NCI-H748 treated with DMSO at 0.1 percent for 48 hours (cell line): ENCODE measurements at regions not wholly inside any gene's neighbourhood (a gene's known extent, or its start where the extent isn't known, plus 50 kb on each side); places are given as distances from the start of the nearest gene placed in this dataset.
A peak's percentile ranks its signal among the peaks of the same experiment; 100 is the strongest.

Source experiments
- DNase-seq: peaks from one replicate; lab custom pipeline; 2025; lab: John Stamatoyannopoulos, UW

DNA sequence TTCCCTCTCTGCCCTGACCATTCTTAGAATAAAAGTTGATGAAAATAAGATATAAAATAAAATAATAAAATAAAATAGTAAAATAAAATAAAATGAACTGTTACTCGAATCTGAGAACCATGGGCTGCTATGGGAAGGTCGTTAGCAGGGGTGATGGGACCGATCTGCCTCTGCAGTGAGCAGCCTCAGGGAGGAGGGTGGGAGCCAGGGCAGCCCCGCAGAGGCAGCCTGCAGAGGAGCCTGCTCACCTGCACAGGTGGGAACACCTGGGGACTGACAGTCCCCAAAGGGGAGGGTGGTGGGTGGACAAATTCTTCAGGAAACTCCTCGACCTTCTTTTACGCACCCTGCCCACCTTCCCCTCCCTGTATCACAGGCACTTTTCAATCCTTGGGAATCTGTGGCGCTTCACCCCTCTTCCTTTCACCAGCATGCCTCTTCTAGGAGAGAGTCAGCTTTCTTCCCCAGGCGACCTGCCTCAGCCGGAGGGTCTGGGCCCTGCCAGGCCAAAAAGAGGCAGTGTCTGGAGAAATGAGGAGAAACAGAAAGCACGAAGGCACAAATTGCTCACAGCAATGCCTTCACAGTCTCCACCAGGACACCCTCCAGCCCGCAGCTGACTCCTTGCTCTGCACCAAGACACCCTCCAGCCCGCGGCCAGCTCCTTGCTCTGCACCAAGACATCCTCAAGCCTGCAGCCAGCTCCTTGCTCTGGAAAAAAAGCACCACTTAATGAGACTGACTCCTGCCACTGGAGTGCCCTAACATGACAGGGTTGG, 368.4 kb upstream of the SHH start:
- no peak for DNase-seq

DNA sequence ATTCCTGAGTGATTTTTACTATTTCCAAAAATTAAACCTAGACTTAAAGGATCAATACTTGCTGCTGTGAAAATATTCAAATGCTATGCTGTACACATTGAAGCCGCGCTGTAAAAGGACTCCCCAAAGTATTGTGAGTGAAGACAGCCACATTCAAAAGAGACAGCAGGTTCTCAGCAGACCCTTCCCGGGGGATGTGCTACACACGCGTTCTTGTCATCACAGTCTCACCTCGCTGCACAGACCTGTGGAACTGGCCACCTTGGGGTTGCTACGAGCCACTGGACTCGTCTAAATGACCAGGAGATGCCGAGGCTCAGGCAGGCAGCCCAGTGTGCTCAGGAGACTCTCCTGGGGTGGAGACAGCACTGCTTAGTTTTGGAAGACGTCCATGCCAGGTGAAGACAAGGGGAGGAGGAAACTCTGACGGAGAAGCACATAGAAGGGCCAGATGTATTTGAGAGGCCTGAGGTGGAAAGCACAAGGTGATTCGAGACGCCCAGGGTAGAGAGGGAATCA, 367.7 kb upstream of the SHH start:
- DNase-seq = no peak

DNA sequence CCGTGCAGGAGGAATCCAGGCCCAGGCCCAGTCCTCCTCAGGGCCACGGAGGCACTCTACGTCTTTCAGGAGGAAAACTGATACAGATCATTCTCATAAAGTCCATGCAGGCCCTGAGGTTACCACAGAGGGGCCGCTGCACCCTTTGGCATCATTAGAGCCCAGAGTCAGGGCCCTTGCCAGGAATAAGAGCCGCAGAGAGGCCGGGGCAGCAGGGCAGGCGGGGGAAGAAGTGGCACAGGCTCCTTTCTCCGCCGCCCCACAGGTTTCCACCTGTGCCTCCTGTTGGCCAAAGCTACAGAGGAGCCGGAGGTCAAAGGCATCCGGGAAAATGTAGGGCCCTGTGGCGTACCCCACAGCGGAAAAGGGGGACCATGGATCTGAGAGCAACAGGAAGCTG, 366.6 kb upstream of the SHH start:
- no peak for DNase-seq

DNA sequence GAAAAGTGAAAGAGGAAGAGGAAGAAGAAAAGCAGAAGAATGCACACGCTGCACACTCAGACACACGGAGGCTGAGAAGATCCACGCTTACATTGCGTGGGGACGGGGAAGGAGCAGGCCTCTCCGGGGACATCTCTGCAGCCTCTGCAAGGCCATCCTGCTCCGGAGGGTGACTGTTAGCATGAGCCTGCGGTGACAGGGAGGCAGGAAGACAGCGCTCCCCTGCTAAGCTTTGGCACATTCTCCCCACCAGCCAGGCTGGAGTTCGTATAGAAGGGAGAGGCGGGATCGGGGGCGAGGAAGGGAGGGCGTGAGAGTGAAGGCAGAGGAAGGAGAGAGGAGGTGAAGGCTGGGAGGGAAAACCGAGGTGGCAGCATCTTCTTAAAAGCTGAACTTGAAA, 366.0 kb upstream of the SHH start:
- DNase-seq = peak; percentile 34

DNA sequence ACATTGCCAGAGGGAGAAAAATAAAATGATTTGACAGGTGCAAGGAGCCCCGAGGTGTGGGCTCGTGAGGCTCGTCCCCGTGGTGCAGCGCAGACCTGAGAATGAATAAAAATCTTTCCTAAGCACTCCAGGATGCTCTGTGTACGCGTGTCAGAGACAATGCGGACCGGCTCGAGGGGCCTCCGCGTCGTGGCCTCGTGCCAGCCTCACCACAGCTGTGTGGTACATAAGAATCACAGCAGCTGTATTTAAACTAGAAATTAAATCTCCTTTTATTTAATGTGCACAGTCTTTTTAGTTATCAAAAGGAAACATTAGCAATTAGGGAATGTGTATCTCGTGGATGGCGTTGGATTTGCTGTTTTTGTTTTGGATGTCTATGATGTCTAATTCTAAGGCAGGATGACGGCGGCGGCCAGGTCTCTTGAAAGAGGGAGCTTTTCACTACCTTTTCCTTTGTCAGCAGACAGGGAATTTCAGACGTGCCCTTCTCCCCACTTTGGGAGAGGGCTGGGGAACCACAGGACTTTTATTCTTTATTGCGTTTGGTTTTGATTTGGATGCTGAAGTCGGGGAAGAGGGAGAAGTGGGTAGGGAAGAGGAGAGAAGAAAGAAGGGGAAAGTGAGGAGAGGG, 365.3 kb upstream of the SHH start:
- DNase-seq = peak; percentile 93

DNA sequence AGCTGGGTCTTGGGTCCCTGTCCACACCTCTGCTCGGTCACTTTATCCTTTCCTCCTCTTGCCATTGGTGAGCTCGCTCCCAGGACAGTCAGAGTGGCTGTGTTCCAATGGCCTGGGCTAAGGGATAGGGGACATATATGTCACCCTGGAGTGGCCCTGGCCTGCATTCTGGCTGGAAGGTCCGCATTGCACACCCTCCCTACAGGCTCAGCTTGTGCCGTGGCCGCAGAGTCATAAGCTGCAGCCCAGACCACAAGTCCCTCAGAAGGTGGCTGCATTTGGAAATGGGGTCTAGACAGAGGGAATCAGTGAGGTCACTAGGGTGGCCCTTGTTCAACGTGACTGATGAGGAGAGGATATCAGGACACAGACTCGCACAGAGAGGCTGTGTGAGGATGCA, 363.8 kb upstream of the SHH start:
- no peak for DNase-seq

DNA sequence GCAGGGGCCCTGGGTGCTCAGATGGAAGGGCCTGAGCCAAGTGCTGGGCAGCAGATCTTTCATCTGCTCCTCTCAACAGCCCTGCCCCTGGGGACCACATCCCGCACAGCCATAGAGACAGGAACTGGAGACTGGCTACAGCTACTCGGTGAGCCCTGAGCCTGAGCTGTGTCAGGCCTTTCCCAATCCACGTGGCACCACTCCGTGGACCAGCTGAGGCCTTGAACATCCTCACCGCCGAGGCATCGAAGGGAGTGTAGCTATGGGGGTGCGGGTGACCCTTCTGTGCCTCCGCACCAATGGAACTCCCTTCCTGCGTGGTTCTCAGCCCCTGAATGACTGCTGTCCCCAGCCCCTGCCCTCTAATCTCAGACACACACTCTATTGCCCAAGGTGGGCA, 362.7 kb upstream of the SHH start:
- DNase-seq = no peak

DNA sequence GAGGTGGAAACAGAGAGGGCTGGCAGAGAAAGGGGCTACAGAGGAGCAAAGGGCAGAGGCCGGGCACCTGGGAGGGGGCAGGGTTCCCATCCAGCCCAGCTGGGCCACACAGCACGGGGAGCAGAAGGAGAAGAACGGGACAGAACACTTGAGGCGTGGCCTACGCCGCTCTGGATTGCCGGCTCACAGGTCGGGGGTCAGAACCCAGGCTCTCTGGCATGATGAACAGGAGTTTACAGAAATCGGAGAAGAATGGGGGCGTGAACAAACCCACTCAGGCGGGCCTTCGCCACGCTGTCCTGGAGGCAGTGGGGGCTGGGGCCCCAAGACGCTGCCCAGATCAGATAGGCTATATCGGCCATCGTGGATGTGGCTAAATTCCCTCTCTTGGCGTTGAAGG, 362.2 kb upstream of the SHH start:
- DNase-seq = no peak

DNA sequence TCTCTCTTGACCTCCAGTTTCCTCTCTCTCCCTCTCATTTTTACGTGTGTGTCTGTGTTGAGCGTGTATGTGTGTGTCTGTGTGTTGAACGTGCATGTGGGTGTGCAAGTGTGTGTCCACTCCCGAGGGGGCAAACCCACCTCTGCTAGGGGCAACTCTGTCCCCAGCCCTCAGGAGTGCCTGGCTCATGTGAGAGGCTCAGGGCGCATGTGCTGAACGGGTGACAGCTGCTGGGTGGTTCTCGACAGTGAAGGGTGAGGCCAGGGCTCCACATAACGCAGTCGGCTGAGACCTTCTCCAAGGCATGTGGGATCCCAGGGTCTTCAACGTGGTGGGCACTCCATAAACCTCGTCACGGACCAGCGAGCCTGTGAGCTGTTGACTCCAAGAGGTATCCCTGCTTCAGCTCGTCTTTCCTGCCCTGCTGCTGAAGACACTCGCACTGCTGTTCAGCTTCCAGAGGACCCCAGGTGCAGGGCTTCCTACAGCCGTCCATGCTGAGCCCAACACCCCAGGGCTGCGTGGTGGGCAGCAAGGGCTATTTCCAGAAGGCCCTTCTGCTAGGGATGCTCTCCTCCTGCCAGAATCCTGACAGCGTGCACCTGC, 361.6 kb upstream of the SHH start:
- DNase-seq = no peak

DNA sequence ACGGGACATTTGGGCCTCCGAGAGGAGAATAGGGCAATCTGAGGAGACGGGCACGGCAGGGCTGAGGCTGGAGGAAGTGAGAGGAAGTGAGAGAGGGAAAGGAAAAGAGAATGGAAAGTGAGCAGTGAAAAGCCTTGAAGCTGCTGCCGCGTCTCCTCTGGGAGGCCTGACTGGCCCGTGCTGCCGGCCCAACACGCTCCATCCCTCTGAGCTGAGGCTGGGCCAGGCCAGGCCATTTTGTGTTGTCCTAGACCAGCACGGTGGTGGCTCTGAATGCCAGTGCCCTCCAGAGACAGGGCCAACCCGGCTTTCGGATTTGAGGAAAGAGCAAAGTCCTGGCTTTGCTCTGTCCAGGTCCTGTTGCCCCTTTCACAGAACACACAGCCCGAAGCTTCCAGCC, 361.1 kb upstream of the SHH start:
- no peak for DNase-seq

DNA sequence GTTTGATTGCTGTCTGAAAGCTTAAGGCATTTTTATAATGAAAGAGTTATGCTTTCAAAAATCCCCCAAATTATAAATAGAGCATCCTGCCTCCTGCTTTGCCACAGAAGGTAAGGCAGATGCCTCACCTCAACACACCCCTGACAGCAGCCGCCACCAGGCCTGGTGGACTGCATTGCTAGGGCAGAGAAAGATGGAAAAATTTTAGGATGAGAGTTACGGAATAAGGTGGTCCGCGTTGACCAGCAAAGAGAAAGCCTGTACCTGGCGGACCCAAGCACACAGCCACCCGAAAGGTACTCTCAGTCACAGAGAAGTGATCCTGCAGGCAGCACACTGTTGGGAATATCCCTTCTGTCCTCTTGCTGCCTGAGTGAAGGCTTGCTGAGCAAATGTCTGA, 360.4 kb upstream of the SHH start:
- no peak for DNase-seq

DNA sequence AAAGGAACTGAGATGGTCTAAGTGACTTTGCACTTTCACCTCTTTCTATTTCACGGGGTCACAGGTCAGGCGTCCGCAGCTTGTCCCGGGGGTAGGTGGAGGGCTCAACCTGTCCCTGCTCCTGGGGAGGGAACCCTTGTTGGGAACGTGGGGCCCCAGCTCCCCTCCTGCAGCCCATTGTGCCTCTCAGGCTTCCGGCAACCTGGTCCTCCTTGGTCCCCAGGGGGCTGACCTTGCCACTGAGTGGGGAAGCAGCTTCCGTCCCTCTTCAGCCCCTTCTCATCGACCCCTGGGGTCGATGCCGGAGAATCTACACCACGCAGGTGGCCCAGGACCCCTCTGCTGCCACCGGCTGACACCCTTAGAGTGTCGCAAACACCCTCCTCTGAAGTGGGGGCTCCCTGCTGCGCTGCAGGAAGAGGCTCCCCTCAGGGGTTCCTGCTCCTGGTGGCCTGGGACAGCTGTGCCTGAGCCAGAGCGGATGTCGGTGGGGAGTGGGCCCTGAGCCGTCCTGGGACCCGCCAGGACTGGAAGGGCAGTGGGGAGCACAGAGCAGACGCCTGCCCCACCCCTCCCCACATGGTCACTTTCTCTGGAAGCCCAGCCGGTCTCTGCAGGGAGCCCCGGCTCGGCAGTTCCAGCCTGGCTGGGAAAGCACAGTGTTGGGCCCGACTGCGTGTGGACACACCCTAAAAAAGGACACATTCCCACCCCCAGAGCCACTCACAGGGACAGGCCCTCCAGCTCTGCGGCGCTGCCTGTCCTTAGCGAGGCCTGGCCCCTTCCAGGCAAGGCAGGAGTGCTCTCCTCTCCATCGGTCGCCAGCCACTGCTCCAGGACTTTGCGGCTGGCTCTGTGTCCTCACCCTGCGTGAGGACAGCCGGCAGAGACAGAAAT, 357.5 kb upstream of the SHH start:
- DNase-seq = no peak

DNA sequence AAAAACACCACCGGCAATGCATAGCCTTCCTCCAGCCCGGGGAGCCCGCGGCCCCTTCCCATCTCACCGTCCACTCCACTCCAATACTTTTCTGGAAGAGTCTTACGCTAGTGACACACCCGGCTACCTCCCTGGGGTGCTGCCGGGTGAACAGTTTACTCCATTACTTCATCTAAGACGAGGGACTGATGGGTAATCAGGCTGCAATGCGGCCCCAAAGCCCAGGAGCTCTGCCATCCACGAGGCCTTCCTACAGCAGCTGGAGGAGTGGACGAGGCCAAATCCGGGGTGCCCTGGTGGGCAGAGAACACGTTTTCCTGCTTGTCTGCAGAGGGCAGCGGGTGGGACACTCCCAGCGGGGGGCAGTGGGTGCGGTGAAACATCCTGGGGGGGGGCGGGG, 356.2 kb upstream of the SHH start:
- DNase-seq = no peak

DNA sequence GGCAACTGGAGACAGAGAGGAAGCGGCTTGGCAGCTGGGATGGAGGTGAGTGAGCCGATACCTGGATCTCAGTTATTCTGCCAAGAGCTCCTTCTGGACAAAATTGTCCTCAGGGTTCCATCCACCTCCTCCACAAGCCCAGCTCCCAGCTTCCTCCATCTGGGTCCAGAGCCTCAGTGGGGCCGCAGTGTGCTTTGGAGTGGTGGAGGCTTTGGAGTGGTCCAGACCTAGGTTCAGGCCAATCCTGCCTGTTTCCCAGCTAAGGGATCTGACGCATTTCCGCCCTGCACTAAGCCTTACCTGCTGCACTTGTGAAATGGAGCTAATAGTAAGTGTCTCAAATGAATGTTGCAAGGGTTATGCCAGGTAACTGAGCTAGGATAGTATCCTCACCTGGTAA, 355.7 kb upstream of the SHH start:
- no peak for DNase-seq

DNA sequence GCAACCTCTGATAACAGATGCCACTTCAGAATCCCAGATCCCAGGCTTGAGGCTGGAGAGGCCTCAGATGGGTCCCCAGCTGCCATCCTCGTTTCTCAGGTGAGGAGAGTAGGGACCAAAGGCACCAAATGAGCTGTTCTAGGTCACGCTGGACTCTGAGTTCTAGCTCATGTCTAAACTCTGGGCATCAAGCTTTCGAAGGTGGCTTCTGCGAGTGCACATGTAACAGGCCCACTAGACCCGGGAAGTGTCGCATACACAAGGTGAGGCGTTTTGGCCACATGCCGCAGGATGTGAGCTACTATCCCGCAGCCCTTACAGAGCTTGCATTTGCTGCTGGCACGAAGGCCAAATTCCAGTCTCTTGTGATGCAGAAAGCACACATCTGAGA, 355.1 kb upstream of the SHH start:
- no peak for DNase-seq

DNA sequence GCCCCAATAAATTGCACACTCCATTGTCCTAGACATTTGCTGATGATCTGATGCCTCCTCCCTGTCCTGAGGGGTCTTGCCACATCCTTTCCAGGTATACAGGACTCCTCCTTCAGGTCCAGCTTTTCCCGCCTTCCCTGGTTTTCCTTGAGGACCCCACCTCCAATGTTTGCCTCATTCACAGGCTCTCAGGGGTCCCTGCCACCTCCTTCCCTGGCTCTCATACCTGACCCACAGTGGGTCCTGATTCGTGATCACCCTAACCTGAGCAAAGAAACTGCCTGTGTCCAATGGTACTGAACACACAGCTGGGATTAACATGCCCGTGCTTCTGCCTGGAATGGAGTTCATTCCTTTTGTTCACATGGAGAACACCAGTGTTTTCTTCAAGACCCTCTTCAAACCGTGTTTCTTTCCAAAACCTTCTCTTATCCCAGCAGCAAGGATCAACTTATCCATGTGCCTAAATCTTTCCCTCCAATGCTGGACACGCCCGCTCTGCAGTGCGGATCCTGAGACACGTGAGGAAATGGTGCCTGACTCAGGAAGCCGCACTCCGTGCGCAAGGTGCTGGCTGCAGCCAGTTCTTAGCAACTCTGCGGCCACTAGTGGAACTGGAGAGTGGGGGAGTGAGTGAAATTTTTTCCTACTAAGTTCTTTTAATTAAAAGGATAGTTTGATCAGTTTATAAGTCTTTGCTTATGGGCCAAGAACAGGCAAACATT, 354.6 kb upstream of the SHH start:
- DNase-seq = no peak

DNA sequence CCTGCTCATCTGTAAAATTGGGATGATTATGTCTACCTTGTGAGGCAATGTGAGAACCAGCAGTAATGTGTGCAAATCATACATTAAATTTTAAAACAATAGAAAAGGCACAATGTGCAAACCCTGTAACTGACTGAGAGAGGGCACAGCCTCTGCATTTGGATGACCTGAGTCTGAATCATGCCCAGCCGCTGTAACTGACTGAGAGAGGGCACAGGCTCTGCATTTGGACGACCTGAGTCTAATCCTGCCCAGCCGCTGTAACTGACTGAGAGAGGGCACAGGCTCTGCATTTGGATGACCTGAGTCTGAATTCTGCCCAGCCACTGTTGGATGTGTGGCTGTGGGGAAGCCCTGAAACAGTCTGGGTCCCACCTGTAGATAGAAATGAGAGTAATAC, 351.5 kb upstream of the SHH start:
- no peak for DNase-seq

DNA sequence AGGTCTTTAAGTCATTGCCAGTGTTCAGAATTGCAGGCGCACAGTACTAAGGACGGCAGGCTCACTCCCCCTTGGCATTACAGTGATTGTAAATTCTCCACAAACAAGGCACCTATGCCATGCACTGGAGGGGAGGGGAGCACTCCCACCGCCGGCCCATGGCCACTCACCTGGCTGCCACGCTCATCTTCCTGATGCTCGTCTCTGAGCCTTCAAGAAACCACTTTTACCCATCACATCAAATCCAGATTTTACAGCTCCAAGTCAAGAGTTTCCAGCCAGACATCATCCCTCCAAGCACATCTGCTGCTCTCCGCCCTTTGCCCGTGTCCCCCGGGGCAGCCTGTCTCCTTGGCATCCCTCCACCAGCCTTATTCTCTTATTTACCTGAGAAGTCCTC, 350.2 kb upstream of the SHH start:
- no peak for DNase-seq

DNA sequence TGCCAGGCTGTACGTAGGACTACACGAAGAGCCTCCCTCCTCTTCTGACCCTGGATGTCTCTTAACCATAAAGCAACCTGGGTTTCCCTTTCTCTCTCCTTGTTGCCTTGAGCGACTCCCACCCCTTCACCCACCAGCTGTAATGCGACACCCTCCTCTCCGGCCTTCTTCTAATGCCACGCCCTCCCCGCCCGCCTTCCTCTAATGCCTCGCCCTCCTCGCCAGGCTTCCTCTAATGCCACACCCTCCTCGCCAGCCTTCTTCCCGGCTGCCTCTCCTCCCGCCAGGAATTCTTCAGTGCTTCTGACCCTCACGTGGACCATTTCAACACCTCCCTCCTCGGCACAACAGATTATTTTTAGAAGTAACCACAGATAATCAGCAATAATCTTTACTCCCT, 348.5 kb upstream of the SHH start:
- DNase-seq = peak; percentile 77

DNA sequence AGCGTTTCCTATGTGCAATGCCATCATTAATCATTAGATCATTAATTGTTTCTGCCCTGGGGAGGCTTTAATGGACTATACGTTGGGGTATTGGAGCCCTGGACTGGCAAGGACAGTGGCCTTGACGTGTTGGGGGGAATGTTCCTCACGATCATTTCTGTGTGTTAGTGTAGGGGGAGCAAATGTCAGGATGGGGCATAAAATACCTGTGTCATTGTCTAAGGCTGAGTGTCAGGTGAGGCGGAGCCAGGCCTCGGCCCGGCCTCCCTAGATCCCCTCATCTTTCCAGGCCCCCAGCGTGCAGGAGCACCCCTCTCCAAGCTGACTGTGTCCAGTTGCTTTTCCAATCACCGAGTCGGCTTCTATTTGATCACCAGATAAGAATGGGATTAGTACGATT, 346.4 kb upstream of the SHH start:
- no peak for DNase-seq

DNA sequence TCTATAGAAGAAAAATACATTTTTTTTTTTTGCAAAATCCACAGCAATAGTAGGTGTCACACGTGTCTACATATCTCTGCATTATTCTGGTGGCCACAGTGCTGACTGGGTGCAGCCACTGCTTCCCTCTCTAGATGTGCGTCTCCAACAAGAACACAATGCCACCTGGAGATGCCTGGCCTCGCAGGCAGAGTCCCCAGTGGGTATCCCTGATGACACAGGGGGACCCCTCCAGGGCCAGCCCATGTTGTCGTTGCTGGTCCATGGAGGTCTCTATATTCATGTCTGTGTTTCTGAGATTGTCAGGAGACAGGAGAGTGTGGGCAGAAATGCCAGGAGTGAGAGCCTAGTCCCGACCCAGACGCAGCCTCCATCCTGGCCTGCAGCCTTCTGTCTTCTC, 345.9 kb upstream of the SHH start:
- no peak for DNase-seq
